Dedifferentiated amniotic fluid mesenchymal stem cell (primary cell): ENCODE measurements at regions not wholly inside any gene's neighbourhood (a gene's known extent, or its start where the extent isn't known, plus 50 kb on each side); places are given as distances from the start of the nearest gene placed in this dataset.

Experiments used
- DNase-seq: peaks from one replicate; pipeline ENCODE4 v3.0.0-alpha.2; 2016; ENCODE audit errors: extremely low spot score

DNA sequence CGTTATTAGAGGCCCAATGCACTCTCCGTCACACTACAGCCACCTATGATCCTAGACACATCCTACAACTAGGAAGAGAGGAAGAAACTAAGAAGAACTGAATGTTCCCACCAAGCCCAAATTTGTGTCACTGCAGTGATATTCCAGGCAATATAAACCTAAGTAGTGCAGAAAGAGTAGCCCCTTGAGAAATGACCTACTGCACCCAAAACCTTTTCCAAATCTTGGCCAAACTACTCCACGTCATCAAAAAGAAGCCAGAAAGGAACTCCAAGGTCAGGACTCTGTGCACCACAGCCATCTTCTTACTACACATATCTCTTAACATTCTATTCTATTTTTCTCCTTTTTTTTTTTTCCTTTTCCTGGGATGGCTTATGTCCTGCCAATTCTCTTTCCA is 60.2 kb downstream of the ADAMTS1 start:
- no peak for DNase-seq

DNA sequence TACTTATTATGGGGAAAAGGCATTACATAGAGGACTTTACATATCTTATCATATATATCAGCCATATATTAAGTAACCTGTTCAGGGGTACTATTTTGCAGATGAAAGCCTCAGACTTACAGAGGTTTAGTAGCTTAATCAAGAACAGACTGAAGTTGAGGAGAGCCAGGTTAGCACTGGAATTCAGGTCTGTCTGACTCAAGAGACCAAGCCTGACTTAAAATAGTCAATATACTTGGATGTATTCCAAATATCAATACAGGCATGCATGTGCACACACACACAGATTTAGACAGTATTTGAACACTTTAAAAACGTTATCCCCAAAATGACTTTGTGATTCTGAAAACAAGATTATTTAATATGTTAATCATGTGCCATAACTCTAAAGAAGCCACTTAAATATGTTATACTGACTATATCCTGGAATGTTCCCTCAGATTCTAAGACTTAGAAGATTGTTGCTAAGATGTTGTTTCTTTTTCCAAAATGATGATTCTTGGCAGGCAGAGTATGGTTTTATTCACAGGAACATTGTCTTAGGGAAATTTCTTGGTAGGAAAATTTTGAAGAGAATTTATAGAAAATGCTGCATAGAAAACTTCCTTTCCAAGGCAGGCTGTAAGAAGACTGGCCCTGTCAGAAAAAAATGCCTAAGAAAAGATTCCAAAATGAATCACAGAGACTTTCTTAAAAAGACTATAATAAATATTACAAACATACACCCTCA is 61.6 kb downstream of the ADAMTS1 start:
- DNase-seq: no peak

DNA sequence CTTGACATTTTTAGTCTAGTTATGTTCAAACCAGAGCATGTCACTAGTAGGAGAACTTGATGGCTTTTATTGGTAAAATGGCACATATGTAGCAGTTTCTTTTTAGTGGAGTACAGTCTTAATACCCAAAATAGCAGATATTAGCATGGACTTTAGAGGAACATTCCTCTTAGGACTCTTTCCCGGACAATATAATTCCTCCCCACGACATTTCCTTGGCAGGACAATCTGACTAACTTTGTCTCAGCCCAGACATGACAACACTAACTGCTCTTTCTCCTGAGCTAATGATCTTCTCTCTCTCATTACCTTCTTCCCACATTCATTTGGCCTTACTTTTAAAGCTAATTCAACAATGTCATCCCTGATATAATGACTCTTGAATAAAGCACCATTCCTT is 62.5 kb downstream of the ADAMTS1 start:
- DNase-seq: no peak

DNA sequence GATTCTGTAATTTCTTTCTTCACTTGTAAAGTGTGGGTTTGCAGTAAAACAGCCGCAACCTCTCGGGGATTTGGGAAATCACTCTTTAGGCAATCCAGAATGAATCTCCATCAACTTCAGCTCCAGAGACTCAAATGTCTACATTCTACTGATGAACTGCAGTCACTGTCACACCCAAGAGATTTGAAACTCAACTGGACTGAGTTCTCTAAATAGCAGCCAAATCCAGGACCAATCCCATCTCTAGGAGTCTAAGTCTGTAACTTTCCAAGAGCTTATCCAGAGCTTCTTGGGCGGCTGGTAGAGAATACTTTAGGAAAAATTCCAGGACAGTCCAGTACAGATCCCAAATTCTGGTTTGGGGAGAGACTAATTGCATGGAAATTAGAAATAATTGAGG is 62.9 kb downstream of the ADAMTS1 start:
- DNase-seq: no peak

DNA sequence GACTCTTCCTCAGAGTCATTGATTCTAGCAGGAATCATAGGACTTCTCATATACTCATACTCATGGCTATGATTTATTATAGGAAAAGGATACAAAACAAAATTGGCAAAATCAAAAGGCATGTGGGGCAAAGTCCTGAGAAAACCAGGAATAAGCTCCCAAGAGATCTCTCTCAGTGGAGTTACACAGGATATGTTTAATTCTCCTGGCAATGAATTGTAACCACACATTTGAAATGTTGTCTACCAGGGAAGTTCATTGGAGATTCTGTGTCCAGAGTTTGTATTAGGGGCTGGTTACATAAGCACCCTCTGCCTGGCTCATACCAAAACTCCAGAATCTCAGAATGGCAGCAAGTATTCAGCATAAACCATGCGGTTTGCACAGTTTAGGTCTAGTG is 63.9 kb downstream of the ADAMTS1 start:
- DNase-seq: no peak

DNA sequence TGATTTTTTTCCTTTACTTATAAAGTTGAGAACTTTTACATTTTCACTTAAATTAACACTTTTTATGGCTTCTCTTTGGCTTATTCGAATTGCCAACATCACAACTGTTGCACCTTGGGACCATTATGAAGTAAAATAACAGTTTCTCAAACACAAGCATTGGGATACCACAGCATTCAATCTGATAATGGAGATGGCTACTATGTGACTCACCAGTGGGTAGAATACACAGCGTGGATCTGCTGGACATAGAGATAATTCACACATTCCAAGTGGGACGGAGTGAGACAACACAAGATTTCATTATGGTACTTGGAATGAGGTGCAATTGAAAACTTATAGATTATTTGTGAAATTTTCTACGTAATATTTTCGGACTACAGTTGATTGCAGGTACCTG is 68.0 kb downstream of the ADAMTS1 start:
- no peak for DNase-seq

DNA sequence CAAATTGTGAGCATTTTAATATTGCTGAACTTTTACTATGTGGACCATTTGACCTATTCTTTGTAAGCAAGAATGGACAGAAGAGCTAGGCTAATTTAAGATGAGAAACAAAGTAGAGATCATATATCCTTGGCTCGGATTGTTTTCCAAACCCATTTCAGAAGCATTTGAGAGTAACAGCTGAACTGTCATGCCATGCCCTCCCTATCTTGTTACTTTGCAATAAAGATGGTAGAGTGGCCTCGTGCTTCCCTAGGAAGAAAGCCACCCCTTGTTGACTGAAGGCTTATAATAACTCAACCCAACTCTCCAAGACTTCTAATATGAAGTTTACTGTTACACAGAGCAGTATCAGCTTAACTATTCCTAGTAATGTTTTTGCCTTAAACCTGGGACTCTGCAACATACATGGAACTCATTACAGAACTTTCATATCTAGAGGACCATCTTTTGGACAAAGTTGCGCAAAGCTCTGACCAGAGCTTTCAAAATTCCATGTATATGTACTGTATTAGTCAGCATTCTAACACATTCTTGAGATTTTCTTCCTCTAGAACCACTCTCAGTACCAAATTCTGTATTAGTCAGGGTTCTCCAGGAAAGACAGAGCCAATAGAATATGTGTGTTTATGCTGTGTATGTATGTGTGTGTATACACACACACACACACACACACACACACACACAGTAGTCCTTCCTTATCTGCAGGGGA is 68.7 kb downstream of the ADAMTS1 start:
- peak; percentile 38 for DNase-seq

DNA sequence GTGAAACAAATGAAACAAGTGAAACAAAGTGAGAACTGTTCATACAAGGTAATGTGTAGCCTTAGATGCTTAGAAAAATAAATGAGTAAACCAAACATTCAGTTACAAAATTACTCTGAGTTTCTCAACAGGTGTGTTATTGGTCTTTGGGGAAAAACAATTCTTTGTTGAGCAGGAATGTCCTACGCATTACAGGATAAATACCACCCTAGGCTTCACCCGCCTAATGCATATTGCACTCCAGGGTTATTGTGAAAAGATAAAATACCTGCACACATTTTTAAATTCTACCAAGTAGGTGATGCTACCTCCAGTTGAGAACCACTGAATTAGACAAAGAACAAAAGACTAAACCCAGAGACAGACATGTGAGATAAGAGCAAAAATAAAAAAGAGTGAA is 72.2 kb downstream of the ADAMTS1 start:
- DNase-seq: no peak

DNA sequence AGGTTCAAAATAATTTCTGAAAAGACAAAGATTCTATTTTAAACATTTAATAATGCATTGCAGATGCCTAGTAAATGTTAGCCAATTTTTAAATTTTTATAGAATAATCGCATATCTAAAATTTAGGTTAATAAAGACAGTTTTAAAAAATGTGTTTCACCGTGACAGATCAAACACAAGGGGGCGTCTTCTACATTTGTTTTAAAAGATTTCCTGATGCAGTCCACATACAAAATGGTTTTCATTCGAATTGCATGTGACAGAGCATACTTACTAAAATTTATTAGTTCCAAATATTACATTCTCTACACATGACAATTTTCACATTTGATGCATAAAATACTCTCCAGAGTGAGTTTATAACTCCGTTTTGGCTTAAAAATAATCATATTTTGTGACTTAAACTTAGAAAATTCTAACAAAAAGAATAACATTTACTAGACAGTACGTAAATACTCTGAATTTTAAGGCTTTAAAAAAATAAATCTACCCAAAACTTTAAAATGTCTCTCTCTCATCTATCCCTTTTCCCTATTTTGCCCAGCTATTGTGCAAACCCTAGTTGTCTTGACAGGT is 75.5 kb downstream of the ADAMTS1 start:
- peak; percentile 73 for DNase-seq

DNA sequence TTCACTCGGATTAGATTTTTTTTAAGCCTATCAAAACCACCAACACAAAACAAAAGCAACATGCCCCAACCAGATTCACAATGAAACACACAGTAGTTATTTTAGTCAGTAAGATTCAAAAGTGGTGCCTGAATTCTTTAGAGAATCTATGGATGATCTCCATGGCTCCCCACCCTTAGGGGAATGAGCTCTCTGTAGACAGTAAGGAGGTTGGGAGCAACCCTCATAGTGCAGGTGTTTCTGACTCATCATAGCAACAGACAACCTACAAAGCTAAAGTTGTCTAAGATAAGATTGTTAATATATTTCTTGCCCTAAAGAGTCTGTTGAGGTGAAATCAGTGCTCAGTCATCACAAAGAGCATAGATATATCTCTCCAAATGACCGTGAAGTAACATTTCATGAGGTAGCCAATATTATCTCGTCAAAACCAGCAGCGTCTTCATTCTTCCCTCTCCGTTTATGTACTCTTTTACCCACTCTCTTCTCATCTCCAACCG is 78.3 kb downstream of the ADAMTS1 start:
- DNase-seq: no peak

DNA sequence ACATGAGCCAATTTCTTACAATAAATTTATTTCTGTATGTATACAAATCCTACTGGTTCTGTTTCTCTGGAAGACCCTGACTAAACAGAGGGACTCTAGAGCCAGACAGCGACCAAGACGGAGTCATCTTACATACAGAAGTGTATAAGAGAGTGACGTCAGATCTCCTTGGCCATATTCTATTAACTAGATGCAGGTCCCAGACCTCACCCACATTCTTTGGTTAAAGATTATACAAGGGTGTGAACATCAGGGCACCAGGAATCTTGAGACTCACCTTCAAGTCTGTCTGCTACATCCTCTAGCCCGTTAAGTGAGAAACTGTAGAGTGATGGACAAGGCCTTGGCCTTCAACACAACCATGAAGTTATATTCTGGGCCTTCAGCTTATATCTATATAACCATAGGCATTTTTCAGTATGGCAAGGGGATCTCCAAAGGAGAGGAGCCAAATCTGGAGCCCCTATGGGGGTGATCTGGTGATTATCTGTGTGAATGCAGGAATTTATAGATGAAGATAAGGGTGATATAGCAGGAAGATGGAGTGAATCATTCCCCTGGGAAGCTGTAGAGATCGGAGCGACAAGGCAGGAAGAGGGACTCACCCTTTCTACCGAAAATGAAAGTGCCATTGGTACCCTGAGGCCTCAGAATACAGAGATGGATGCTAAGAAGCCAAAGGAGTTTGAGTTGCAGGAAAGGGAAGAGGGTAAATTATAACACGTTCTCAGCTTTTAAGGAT is 83.9 kb downstream of the ADAMTS1 start:
- no peak for DNase-seq

DNA sequence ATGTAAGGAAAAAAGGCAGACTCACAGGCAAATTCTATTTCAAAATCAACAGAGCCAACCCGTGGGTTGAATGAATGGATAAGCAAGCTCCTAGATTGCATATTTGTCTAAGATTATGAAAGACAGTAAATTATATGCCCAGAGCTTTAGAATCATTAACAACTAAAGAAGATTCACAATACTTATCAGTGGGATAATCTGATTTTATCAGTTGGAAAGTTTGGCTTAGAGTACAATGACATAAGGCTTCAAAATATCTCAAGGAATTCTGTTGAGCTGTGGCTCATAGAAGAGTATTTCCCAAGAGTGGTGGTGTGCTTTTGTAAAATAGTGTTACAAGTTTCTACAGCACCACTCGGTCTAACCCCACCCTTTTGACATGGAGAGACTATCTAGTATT is 85.5 kb downstream of the ADAMTS1 start:
- DNase-seq: no peak

DNA sequence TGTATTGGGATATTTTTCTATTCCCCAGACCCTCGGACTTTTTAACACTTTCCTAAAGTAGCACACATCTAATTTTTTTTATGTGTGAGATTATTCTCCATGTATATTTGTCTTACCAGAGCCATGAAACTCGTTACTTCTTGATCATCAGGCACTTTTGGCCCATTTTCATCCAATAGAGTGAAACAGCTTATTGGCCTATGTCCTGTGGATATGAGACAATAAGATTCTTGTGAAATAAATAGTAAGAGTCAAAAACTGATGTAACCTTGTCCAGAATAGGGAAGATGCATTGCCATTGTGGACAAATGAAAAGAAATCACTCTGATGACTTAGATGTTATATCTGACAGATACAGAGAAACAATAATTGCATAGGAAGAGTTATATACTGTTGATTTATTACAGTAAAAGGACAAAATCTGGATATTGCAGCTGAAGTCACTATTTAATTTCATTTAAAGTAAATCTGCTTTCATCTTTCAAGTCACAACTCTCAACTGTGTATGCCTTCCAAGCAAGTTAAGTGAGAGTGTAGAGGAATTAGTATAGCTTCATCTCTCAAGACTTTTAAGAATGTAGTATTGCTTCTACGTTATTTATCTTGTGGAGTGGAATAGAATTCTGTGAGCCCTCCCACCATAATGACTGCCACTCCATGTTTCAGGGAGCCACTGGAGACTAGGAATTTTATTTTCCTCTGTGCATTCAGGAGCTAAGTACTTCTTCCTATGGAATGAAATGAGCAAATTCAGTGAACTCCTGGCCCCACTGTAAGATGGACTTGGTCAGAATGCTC is 86.9 kb downstream of the ADAMTS1 start:
- DNase-seq: no peak

DNA sequence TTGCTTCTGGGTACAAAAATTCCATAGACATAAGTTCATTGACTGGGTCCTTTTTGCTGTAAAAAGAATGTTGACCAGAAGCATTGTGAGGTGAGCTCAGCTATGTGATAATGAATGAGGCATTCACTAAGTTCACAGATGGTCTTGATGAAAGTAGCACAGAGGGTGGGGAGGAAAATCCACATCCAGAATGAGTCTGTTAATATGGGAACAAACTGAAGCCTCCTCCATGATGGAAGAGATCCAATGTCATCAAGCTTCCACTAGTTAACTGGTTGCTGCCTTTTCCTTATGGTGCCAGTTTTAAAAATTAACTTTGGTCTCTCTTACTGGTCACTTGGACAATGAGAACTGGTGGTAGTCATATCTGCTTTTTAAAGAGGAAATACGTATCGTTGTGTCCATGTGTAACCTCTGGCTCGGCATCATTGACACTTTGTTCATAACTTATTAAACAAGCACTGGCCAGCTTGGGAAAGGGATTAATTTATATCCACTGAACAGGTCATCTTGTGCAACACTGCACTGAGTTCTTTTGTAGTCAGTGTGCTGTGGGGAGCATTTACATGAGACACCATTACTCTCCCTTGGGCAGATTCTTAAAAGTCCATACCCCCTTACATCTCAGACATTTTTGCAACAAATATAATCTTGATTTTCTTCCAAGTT is 88.6 kb downstream of the ADAMTS1 start:
- DNase-seq: peak; percentile 46

DNA sequence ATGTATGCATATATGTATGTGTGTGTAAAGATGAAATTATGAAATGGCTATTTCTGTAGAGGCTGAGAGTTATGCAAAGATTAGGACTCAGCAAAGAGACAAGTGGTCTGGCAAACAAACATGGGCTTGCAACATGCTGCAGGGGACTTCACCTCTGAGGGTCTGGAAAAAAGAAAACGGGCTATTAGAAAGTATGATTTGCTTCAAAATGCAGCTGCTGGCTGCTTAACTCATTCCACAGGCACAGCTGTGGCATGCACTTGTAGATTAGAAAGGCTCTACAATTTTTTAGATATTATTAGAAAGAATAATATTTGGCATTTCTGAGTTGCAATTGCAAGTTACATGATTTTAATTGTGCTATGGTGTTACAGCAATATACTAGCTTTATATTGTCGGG is 90.4 kb downstream of the ADAMTS1 start:
- DNase-seq: no peak

DNA sequence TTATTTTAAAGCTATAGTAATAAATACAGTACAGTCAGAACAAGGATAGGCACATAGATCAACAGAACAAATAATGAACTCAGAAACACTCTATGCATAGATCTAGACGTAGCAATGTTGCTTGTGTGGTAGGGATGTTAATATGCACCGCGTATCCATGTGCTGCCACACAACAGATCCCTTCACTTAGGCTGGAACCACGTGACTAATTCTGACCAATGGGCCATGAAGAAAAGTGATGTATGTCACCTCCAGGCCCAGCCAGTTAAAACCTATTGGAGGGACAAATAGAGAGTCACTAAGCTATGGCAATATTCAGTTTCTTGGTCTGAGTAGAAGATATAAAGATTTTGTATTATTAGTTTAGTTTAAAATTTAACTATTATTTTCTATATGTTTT is 91.4 kb downstream of the ADAMTS1 start:
- DNase-seq: no peak

DNA sequence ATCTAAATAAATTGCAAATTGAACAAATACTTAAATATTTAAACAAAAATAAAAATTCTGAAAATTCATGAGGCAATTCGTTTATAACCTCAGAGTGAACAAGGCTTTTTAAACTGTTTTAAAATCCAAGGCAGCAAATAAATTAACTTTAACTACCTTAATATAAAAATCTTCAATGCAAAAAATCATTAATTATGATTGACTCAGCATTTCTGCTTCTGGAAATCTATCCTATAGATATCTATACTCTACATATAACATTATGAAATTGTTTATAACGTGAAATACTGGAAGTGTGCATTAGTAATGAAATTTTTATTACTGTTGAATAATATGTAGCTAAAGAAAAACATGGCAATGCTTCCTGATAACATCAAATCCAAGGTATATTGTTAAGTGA is 92.4 kb downstream of the ADAMTS1 start:
- DNase-seq: no peak

DNA sequence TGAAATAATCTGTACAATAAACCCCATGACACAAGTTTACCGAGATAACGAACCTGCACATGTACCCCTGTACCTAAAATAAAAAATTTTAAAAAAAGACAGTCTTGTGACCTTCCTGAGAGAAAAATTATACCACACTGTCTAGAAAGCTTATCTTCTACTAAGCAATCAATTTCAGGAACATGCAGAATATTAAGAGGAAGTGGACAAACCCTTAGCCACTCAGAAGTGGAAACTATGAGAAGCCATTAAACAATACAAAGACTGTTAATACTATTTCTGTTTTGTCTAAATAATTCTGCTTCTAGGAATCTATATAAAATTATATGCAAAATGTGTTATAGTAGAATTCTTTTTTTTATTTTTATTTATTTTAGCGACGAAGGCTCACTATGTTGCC is 93.9 kb downstream of the ADAMTS1 start:
- no peak for DNase-seq

DNA sequence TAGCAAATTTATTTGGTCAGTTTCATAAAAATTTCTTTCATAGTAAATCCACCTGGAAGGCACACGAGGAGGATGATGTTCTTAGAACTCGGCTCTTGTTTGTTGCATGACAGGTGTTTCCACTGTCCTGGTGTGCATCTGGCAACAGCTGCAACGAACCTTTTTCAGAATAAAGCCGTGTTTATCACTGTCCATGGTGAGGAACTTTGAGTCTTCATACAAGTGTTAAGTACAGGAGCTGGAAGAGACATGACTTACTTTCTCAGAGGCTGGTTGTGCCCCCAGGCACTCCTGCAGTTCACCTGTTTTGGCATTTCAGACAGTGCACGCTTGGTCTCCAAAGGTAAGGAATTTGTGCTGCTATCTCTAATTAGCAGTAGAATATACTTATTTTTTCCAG is 97.1 kb downstream of the ADAMTS1 start:
- DNase-seq: no peak

DNA sequence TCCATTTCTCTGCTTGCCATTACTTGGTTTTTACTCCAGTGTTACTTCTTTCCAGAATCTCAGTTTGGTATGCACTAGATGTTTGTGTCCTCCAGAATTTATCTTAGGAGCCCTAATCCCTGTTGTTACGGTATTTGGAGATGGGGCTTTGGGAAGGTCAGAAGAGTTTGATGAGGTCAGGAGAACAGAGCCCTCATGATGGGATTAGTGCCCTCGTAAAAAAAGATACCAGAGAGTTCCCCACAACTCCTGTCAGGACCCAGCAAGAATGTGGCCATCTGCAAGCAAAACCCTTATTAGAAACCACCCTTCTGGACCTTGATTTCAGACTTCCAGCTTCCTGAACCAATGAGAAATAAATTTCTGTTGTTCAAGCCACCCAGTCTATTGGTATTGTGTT is 98.0 kb downstream of the ADAMTS1 start:
- DNase-seq: no peak

DNA sequence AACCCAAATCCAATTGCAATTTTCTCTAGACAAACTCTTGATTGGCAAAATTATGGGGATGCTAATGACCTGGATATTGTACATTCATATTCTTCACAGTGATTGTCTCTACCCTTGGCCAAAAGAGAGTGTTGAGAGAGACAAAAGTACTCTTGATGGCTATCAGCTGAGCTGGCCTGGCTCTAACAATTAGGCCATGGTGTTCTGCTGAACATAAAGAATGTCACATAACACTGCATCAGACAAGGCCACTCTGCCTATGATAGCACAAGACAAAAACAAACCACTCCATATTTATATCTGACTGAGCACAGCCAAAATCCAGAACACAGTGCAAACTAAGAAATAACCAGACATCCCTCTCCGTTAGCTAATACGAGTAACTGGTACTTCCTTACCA is 101.7 kb downstream of the ADAMTS1 start:
- no peak for DNase-seq
